ENCODE measurements at regions not wholly inside any gene's neighbourhood (a gene's known extent, or its start where the extent isn't known, plus 50 kb on each side); places are given as distances from the start of the nearest gene placed in this dataset.

DNA sequence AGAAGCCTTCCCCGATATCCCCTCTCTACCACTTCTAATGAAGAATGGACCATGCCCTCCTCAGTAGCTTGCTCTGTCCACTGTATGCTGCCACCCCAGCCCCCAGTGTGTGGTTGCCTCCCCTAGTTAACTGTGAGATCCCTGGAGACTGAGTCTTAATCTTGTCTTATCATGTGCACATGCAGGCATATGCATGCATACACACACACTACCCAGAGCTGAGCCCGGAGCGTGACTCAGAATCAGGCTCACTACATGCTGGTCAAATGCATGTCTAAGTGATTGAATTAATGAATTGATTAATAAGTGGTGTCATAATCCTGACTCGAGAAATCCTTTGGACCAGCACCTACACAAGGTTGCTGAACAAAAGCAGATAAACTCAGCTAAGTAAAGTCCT is 99.4 kb downstream of the CCT6B start:
- Histone ChIP-seq H3K9me3 (no peaks in the 10 kb centered on the region), H3K4me1 (no peaks in the 10 kb centered on the region), H3K36me3 (no peaks in the 10 kb centered on the region), H3K4me3 (no peak overlapping the region), H3K27me3 (no peaks in the 10 kb centered on the region), H3K27ac (no peak overlapping the region)
- no peak for DNase-seq (ENCODE audit: extremely low spot score in 2 of 2)
- TF ChIP-seq, protein P1, sequence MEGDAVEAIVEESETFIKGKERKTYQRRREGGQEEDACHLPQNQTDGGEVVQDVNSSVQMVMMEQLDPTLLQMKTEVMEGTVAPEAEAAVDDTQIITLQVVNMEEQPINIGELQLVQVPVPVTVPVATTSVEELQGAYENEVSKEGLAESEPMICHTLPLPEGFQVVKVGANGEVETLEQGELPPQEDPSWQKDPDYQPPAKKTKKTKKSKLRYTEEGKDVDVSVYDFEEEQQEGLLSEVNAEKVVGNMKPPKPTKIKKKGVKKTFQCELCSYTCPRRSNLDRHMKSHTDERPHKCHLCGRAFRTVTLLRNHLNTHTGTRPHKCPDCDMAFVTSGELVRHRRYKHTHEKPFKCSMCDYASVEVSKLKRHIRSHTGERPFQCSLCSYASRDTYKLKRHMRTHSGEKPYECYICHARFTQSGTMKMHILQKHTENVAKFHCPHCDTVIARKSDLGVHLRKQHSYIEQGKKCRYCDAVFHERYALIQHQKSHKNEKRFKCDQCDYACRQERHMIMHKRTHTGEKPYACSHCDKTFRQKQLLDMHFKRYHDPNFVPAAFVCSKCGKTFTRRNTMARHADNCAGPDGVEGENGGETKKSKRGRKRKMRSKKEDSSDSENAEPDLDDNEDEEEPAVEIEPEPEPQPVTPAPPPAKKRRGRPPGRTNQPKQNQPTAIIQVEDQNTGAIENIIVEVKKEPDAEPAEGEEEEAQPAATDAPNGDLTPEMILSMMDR (IDR thresholded peaks at IDR 0.05): no peak
- TF ChIP-seq POLR2AphosphoS5 (IDR thresholded peaks at IDR 0.05; ENCODE audit: insufficient read depth in 1 of 2, low read depth in 1 of 2) (no peak), POLR2A (IDR thresholded peaks at IDR 0.05) (no peak)
- intact Hi-C loops (cut with DNase I): loop anchor here (5.0 kb wide), 1 partner anchor 740 kb away; no protein-coding TSS in a partner anchor

DNA sequence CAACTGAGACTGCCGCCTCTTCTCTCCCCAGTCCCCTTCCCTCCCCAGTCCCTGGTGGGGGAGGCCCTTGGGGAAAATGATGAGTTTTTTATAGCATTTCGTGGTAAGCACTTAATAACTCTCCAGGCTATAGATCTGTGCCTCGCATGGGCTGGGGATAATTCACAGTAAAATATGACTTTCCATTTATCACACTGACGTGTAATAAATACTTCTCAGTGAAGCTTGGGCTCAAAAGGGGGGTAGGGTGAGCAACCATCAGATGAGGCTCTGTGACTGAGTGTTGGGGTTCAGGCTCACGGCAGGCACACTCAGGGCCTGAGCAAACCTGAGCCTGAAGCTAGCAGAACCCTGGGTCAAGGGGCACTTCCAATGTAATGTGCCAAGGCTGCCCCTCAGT is 101.6 kb downstream of the CCT6B start:
- DNase-seq (ENCODE audit: extremely low spot score in 2 of 2): no peak
- no peaks in the 10 kb centered on the region for H3K27me3 ChIP-seq
- intact Hi-C loops (cut with DNase I): loop anchor here (5.0 kb wide), 1 partner anchor 737 kb away; no protein-coding TSS in a partner anchor
- H3K27ac ChIP-seq: no peak overlapping the region
- no peaks in the 10 kb centered on the region for H3K36me3 ChIP-seq
- no peak for TF ChIP-seq POLR2A (IDR thresholded peaks at IDR 0.05)
- TF ChIP-seq, protein P1 (IDR thresholded peaks at IDR 0.05): no peak
- no peak for TF ChIP-seq POLR2AphosphoS5 (IDR thresholded peaks at IDR 0.05; ENCODE audit: insufficient read depth in 1 of 2, low read depth in 1 of 2)
- H3K9me3 ChIP-seq: no peaks in the 10 kb centered on the region
- H3K4me1 ChIP-seq: no peaks in the 10 kb centered on the region
- no peak overlapping the region for H3K4me3 ChIP-seq

DNA sequence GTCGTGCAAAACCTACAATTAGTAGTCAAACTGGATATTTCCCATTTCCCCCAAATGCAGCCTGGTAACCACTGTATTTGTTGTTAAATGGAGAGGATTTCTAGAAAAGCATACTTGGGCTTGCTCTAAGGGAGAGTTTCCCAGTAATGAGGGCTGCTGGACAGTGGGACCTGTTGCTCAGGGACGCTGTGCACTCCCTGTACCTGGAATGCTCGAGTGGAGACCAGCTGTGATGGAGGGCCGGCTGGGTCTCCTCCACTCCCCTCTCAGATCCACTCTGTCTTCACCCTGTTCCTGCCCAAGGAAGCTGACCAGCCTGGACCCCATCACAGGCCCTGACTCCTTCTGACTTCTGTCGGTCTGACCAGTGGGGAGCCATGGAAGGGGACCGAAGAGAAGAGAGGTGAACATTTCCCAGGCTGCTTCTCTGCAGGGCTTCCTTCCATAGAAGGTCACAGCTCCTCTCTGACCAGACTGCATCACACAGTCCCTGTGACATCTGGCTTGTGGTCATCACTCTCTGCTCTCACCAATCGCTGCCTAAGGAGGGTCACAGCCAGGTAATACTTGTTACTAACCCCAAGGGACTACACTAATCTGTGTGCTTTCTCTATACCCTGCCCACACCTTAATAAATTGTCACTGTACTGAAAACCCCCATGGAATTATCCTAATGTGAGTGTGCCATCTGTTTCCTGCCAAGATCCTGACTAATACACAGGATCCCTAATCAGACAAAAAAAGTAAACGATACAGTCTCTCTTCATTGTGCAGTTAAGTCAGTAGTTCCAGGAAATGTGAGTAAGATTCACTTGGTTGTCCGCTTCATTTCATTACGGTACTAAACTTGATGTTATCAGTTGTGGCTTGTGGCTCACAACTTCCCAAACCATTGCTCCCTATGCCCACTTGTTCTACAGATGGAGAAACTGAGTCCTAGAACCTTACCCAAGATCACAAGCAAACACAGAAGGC is 102.4 kb downstream of the CCT6B start:
- H3K9me3 ChIP-seq: no peaks in the 10 kb centered on the region
- H3K4me3 ChIP-seq: no peak overlapping the region
- TF ChIP-seq, protein P1 (IDR thresholded peaks at IDR 0.05): no peak
- TF ChIP-seq POLR2A (IDR thresholded peaks at IDR 0.05): no peak
- TF ChIP-seq POLR2AphosphoS5 (IDR thresholded peaks at IDR 0.05; ENCODE audit: insufficient read depth in 1 of 2, low read depth in 1 of 2): no peak
- H3K27ac ChIP-seq: no peak overlapping the region
- no peaks in the 10 kb centered on the region for H3K36me3 ChIP-seq
- no peaks in the 10 kb centered on the region for H3K27me3 ChIP-seq
- no peak for DNase-seq (ENCODE audit: extremely low spot score in 2 of 2)
- no peaks in the 10 kb centered on the region for H3K4me1 ChIP-seq
- intact Hi-C loops (cut with DNase I): no loop called here

DNA sequence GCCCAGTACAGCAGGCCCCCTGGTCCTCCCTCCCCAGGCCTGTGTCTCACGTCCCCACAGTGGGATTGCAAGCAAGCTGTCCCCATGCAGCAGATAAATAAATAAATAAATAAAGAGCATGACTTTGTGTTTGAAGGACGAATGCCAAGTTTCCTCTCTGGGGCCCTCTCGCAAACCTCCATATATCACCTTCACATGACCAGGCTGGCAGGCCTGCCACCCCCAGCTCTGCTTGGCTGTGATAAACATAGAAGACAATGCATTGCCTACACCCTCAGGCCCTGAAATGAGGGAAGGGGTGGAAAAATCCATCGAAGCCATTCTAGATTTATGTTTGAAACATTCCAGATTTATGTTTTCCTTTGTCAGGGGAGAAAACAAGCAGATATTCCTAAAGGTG is 107.3 kb downstream of the CCT6B start:
- Histone ChIP-seq H3K9me3 (no peaks in the 10 kb centered on the region), H3K4me3 (no peak overlapping the region), H3K4me1 (no peaks in the 10 kb centered on the region), H3K36me3 (no peaks in the 10 kb centered on the region), H3K27me3 (no peaks in the 10 kb centered on the region), H3K27ac (no peak overlapping the region)
- intact Hi-C loops (cut with DNase I): no loop called here
- TF ChIP-seq POLR2AphosphoS5 (IDR thresholded peaks at IDR 0.05; ENCODE audit: insufficient read depth in 1 of 2, low read depth in 1 of 2) (no peak), POLR2A (IDR thresholded peaks at IDR 0.05) (no peak)
- TF ChIP-seq, protein P1 (IDR thresholded peaks at IDR 0.05): no peak
- no peak for DNase-seq (ENCODE audit: extremely low spot score in 2 of 2)

DNA sequence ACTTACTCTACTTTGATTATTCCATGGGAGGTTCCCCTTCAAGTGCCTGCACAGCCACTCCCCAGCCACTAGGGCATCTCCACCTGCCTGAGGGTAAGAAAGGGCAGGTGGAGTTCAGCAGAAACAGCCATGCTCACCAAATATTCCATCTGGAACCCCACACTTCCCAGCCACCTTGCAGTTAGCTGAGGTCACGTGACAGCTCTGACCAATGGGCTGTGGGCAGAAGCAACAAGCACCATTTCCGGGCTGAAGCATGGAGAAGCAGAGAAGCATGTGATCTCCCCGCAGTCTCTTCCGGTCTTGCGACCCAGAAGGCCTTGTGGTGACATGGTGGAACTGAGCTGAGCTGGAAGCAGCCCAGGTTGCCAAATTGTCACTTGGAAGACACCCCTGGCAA is 108.6 kb downstream of the CCT6B start:
- TF ChIP-seq POLR2AphosphoS5 (IDR thresholded peaks at IDR 0.05; ENCODE audit: insufficient read depth in 1 of 2, low read depth in 1 of 2) (no peak), POLR2A (IDR thresholded peaks at IDR 0.05) (no peak)
- TF ChIP-seq, protein P1 (IDR thresholded peaks at IDR 0.05): no peak
- DNase-seq (ENCODE audit: extremely low spot score in 2 of 2): no peak
- intact Hi-C loops (cut with DNase I): no loop called here
- Histone ChIP-seq H3K4me3 (no peak overlapping the region), H3K4me1 (no peaks in the 10 kb centered on the region), H3K27ac (no peak overlapping the region), H3K27me3 (no peaks in the 10 kb centered on the region), H3K9me3 (no peaks in the 10 kb centered on the region), H3K36me3 (no peaks in the 10 kb centered on the region)

Measured in vagina (tissue), 2 donors.